HCT116 (cell line): ENCODE measurements at regions not wholly inside any gene's neighbourhood (a gene's known extent, or its start where the extent isn't known, plus 50 kb on each side); places are given as distances from the start of the nearest gene placed in this dataset.

Experiments
- ATAC-seq: fragments of 200-7000 bp; cut with Tn5 transposase; 2 replicates; pipeline ENCODE4 v1.9.1; 2020; ENCODE audit warnings: mild to moderate bottlenecking, moderate library complexity
- BruUV-seq: library from RNA; stranded (reverse); fragments of 400-500 nt; replicated peaks from 2 replicates; lab custom pipeline; 2021; lab: Mats Ljungman, UMichigan
- CTCF ChIA-PET: fragments of 300-600 bp; sonication (Branson Sonifier 250); formaldehyde crosslinking; loops from one replicate; lab custom pipeline; 2021; ENCODE audit warnings: antibody characterized with exemption; lab: Charles Lee
- POLR2A ChIA-PET: fragments of 300-600, 350-600 bp; sonication (Branson Sonifier 250); formaldehyde crosslinking; loops from one replicate; lab custom pipeline; 2021; ENCODE audit warnings: antibody characterized with exemption; lab: Charles Lee
- RAD21 ChIA-PET, 2 experiments: fragments of 300-600 bp; sonication (Branson Sonifier 250); formaldehyde crosslinking; loops; one replicate each; lab custom pipeline; 2023; ENCODE audit warnings: low total read pairs in 2 of 2; ENCODE audit not compliant: uncharacterized antibody in 2 of 2, unreplicated experiment in 2 of 2, low non-redundant PET in 1 of 2; lab: Charles Lee
- DNase-seq: peaks from one replicate; pipeline ENCODE4 v3.0.0-alpha.2; 2010; ENCODE audit warnings: low read depth, low spot score
- H2AFZ ChIP-seq: fragments of 200-600 bp; shearing (Covaris generic), sonication (generic); 2 replicates; pipeline ENCODE4 v1.6.1; 2017; ENCODE audit warnings: low read depth, mixed run types, mixed read lengths, antibody characterized with exemption, low read length; ENCODE audit not compliant: poor library complexity, severe bottlenecking
- H3K27ac ChIP-seq: 2 replicates; pipeline ENCODE4 v1.5.1; 2012; ENCODE audit warnings: low read depth, low read length
- H3K27me3 ChIP-seq: fragments of 200-600 bp; sonication (generic); 2 replicates; pipeline ENCODE4 v1.6.1; 2016; ENCODE audit warnings: mixed run types, low read length, mixed read lengths; ENCODE audit not compliant: insufficient read depth
- H3K36me3 ChIP-seq, 2 experiments: fragments of 200-500 bp in 1 of 2; fragments of 200-600 bp in 1 of 2; sonication (Bioruptor generic) in 1 of 2; sonication (generic) in 1 of 2; 2 replicates each; pipeline versions ENCODE4 v1.5.1 to v1.6.1; 2014 to 2016; ENCODE audit warnings: low read length in 2 of 2, inconsistent platforms in 1 of 2, mixed read lengths in 1 of 2, mixed run types in 1 of 2; ENCODE audit not compliant: insufficient read depth in 2 of 2, control insufficient read depth in 1 of 2
- H3K4me1 ChIP-seq, 2 experiments: fragments of 200-600 bp in 1 of 2; sonication (generic) in 1 of 2; 2 replicates each; pipeline versions ENCODE4 v1.5.1 to v1.6.1; 2012 to 2017; ENCODE audit warnings: low read length in 2 of 2, inconsistent platforms in 1 of 2, mild to moderate bottlenecking in 1 of 2, mixed read lengths in 1 of 2, mixed run types in 1 of 2, moderate library complexity in 1 of 2; ENCODE audit not compliant: insufficient read depth in 2 of 2, control insufficient read depth in 1 of 2
- H3K4me2 ChIP-seq: fragments of 200-600 bp; sonication (generic); 2 replicates; pipeline ENCODE4 v1.6.1; 2017; ENCODE audit warnings: mixed run types, low read length, mixed read lengths
- H3K4me3 ChIP-seq, 2 experiments: fragments of 200-600 bp in 1 of 2; sonication (generic) in 1 of 2; replicated peaks in 1 of 2; 2 replicates each; pipeline ENCODE4 v1.5.1; 2011 to 2016; ENCODE audit warnings: low read length in 2 of 2, control low read depth in 1 of 2, low read depth in 1 of 2, mild to moderate bottlenecking in 1 of 2, mixed read lengths in 1 of 2, mixed run types in 1 of 2
- H3K79me2 ChIP-seq: fragments of 200-600 bp; sonication (generic); 2 replicates; pipeline ENCODE4 v1.6.1; 2017; ENCODE audit warnings: mild to moderate bottlenecking, mixed run types, low read length, moderate library complexity, mixed read lengths; ENCODE audit not compliant: insufficient read depth
- H3K9ac ChIP-seq: fragments of 200-600 bp; sonication (generic); 2 replicates; pipeline ENCODE4 v1.6.1; 2016; ENCODE audit warnings: low read length, mixed read lengths
- H3K9me2 ChIP-seq: fragments of 200-600 bp; sonication (generic), shearing (Covaris generic); 2 replicates; pipeline ENCODE4 v1.6.1; 2017; ENCODE audit warnings: mixed run types, mild to moderate bottlenecking, moderate library complexity; ENCODE audit not compliant: insufficient read depth
- H3K9me3 ChIP-seq, 2 experiments: fragments of 200-500 bp in 1 of 2; fragments of 200-600 bp in 1 of 2; sonication (Bioruptor generic) in 1 of 2; sonication (generic) in 1 of 2; 2 replicates each; pipeline ENCODE4 v1.6.1; 2014 to 2017; ENCODE audit warnings: low read length in 2 of 2, mixed read lengths in 2 of 2, inconsistent platforms in 1 of 2, low read depth in 1 of 2, mild to moderate bottlenecking in 1 of 2, mixed run types in 1 of 2, moderate library complexity in 1 of 2; ENCODE audit not compliant: control insufficient read depth in 1 of 2, insufficient read depth in 1 of 2
- H4K20me1 ChIP-seq: fragments of 200-600 bp; sonication (generic), shearing (Covaris generic); 2 replicates; pipeline ENCODE4 v1.6.1; 2017; ENCODE audit warnings: mixed run types, mild to moderate bottlenecking, moderate library complexity; ENCODE audit not compliant: insufficient read depth
- EGR1 ChIP-seq: IDR thresholded peaks from 2 replicates; pipeline ENCODE4 v1.6.1; 2012; ENCODE audit warnings: low read depth
- EZH2phosphoT487 ChIP-seq: fragments of 200-600 bp; IDR thresholded peaks from 2 replicates; pipeline ENCODE4 v1.6.1; 2018; ENCODE audit warnings: antibody characterized with exemption, borderline replicate concordance
- RAD21 ChIP-seq: IDR thresholded peaks from 2 replicates; pipeline ENCODE4 v1.6.1; 2012; ENCODE audit warnings: low read depth, mild to moderate bottlenecking
- SIN3A ChIP-seq: IDR thresholded peaks from 2 replicates; pipeline ENCODE4 v1.6.1; 2012; ENCODE audit warnings: low read depth
- SP1 ChIP-seq: IDR thresholded peaks from 2 replicates; pipeline ENCODE4 v1.6.1; 2012; ENCODE audit warnings: low read depth
- SRF ChIP-seq: IDR thresholded peaks from 2 replicates; pipeline ENCODE4 v1.6.1; 2012; ENCODE audit warnings: low read depth
- TCF7L2 ChIP-seq: IDR thresholded peaks from 2 replicates; pipeline ENCODE4 v1.7.0; 2011; ENCODE audit warnings: borderline replicate concordance, inconsistent platforms; ENCODE audit not compliant: insufficient read depth, insufficient read length; ENCODE audit errors: extremely low read depth
- intact Hi-C: fragments of 100-400 bp; cut with micrococcal nuclease; formaldehyde crosslinking; loops from 2 replicates; pipeline ENCODE4 v1.10.0; 2022
- TF ChIP-seq, protein P1 (sequence below): IDR thresholded peaks from 2 replicates; pipeline ENCODE4 v1.6.1; 2012; ENCODE audit warnings: low read depth
- TF ChIP-seq, protein P2 (sequence below): IDR thresholded peaks from 2 replicates; pipeline ENCODE4 v1.6.1; 2011; ENCODE audit warnings: mild to moderate bottlenecking, low read length, moderate library complexity; ENCODE audit not compliant: insufficient replicate concordance; ENCODE audit errors: extremely low read depth
- TF ChIP-seq, protein P3 (sequence below): IDR thresholded peaks from 2 replicates; pipeline ENCODE4 v1.6.1; 2012

DNA sequence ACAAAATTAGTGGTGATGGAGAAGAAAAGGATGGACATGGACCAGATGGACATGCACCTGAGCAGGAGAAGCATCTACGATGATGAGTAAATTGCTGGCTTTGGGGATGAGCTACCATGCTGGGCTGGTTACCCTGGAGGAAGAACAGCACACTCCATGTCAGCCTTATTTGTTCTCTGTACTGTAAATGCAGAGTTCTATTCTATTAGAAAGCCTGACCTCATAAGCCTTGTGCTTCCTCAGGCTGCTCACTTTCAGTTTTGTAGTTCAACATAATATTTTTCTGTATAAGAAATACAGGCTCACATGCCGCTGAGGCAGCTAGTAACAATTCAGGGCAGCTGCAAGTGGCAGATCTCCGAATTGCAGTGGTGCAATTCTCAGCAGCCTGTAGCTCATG, 249.6 kb downstream of the PLA2G4A start:
- POLR2A ChIA-PET: no interaction called here
- CTCF ChIA-PET: no interaction called here
- Histone ChIP-seq H3K4me3 (no peak overlapping the region), H2AFZ (no peak overlapping the region), H3K27me3 (no peaks in the 10 kb centered on the region), H3K9me2 (no peaks in the 10 kb centered on the region), H3K4me1 (no peaks in the 10 kb centered on the region), H3K36me3 (no peaks in the 10 kb centered on the region), H3K27ac (no peak overlapping the region), H3K79me2 (no peaks in the 10 kb centered on the region), H3K9ac (no peak overlapping the region), H4K20me1 (no peaks in the 10 kb centered on the region), H3K4me2 (no peak overlapping the region), H3K9me3 (no peaks in the 10 kb centered on the region)
- TF ChIP-seq SRF (no peak), TCF7L2 (no peak), SP1 (no peak), EGR1 (no peak), RAD21 (no peak), SIN3A (no peak), EZH2phosphoT487 (no peak)
- TF ChIP-seq, protein P1, sequence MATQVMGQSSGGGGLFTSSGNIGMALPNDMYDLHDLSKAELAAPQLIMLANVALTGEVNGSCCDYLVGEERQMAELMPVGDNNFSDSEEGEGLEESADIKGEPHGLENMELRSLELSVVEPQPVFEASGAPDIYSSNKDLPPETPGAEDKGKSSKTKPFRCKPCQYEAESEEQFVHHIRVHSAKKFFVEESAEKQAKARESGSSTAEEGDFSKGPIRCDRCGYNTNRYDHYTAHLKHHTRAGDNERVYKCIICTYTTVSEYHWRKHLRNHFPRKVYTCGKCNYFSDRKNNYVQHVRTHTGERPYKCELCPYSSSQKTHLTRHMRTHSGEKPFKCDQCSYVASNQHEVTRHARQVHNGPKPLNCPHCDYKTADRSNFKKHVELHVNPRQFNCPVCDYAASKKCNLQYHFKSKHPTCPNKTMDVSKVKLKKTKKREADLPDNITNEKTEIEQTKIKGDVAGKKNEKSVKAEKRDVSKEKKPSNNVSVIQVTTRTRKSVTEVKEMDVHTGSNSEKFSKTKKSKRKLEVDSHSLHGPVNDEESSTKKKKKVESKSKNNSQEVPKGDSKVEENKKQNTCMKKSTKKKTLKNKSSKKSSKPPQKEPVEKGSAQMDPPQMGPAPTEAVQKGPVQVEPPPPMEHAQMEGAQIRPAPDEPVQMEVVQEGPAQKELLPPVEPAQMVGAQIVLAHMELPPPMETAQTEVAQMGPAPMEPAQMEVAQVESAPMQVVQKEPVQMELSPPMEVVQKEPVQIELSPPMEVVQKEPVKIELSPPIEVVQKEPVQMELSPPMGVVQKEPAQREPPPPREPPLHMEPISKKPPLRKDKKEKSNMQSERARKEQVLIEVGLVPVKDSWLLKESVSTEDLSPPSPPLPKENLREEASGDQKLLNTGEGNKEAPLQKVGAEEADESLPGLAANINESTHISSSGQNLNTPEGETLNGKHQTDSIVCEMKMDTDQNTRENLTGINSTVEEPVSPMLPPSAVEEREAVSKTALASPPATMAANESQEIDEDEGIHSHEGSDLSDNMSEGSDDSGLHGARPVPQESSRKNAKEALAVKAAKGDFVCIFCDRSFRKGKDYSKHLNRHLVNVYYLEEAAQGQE: no peak
- TF ChIP-seq, protein P2, sequence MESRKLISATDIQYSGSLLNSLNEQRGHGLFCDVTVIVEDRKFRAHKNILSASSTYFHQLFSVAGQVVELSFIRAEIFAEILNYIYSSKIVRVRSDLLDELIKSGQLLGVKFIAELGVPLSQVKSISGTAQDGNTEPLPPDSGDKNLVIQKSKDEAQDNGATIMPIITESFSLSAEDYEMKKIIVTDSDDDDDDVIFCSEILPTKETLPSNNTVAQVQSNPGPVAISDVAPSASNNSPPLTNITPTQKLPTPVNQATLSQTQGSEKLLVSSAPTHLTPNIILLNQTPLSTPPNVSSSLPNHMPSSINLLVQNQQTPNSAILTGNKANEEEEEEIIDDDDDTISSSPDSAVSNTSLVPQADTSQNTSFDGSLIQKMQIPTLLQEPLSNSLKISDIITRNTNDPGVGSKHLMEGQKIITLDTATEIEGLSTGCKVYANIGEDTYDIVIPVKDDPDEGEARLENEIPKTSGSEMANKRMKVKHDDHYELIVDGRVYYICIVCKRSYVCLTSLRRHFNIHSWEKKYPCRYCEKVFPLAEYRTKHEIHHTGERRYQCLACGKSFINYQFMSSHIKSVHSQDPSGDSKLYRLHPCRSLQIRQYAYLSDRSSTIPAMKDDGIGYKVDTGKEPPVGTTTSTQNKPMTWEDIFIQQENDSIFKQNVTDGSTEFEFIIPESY: no peak
- TF ChIP-seq, protein P3, sequence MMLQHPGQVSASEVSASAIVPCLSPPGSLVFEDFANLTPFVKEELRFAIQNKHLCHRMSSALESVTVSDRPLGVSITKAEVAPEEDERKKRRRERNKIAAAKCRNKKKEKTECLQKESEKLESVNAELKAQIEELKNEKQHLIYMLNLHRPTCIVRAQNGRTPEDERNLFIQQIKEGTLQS: no peak
- BruUV-seq: no TSS peak
- intact Hi-C loops: no loop called here
- DNase-seq: no peak
- no peak for ATAC-seq
- RAD21 ChIA-PET: no interaction called here
